T-helper 17 cell (primary cell): ENCODE measurements at regions not wholly inside any gene's neighbourhood (a gene's known extent, or its start where the extent isn't known, plus 50 kb on each side); places are given as distances from the start of the nearest gene placed in this dataset.

Source experiments
- ATAC-seq: fragments of 150-1000 bp; cut with Tn5 transposase; 2 replicates; pipeline ENCODE4 v1.10.0; 2021; ENCODE audit warnings: mild to moderate bottlenecking, moderate library complexity
- DNase-seq, 3 donors: peaks; one replicate each; pipeline versions ENCODE4 v3.0.0 to v3.0.0-alpha.2; 2020 to 2021
- H3K9me3 ChIP-seq: one replicate; pipeline ENCODE4 v1.7.0; 2013; ENCODE audit warnings: low read length, mild to moderate bottlenecking; ENCODE audit not compliant: control insufficient read depth, poor library complexity, severe bottlenecking
- H3K27ac Mint-ChIP-seq: one replicate; pipeline ENCODE4 v1.8.0; 2022; ENCODE audit warnings: mild to moderate bottlenecking, moderate library complexity, mixed read lengths
- H3K27me3 Mint-ChIP-seq: one replicate; pipeline ENCODE4 v1.8.0; 2022; ENCODE audit warnings: mixed read lengths
- H3K36me3 Mint-ChIP-seq: one replicate; pipeline ENCODE4 v1.8.0; 2022; ENCODE audit warnings: low read depth, mixed read lengths
- H3K4me1 Mint-ChIP-seq: one replicate; pipeline ENCODE4 v1.8.0; 2022; ENCODE audit warnings: mild to moderate bottlenecking, mixed read lengths
- H3K4me3 Mint-ChIP-seq: one replicate; pipeline ENCODE4 v1.8.0; 2022; ENCODE audit warnings: mild to moderate bottlenecking, moderate library complexity, mixed read lengths

GRCh38 chr5:9720361-9720760 lies 90.2 kb upstream of the TAS2R1 start:
- Mint-ChIP-seq H3K4me1 (no peaks in the 10 kb centered on the region), H3K4me3 (no peak overlapping the region), H3K27me3 (no peaks in the 10 kb centered on the region), H3K27ac (no peak overlapping the region), H3K36me3 (no peaks in the 10 kb centered on the region)
- ATAC-seq (no peak), DNase-seq (no peak)
- H3K9me3 ChIP-seq = no peaks in the 10 kb centered on the region

DNA sequence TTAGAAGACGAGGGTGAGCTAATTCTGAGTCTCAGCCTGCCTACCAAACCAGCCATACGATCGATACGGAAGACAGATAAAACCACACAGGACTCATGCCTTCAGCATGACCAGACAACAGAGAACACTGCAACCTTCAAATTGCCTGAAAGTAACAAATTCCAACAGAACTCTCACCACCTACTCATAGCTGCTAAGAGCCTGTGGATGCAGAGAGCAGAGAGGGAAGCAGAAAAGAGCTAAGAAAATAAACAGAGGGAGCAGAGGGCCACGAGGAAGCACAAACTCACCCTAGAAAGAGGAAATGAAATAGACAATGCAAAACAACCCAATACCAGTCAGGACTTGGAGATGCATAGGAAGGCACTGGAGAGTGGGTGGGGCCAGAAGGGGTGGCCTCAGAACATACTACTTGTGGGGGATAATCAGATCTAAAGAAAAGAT lies 86.7 kb upstream of the TAS2R1 start:
- Mint-ChIP-seq H3K36me3 (no peaks in the 10 kb centered on the region), H3K4me1 (no peaks in the 10 kb centered on the region), H3K4me3 (no peak overlapping the region), H3K27me3 (no peaks in the 10 kb centered on the region), H3K27ac (no peak overlapping the region)
- no peaks in the 10 kb centered on the region for H3K9me3 ChIP-seq
- ATAC-seq (no peak), DNase-seq (no peak)

GRCh38 chr5:9715891-9716335 lies 85.8 kb upstream of the TAS2R1 start:
- no peaks in the 10 kb centered on the region for H3K9me3 ChIP-seq
- Mint-ChIP-seq H3K27me3 (no peaks in the 10 kb centered on the region), H3K4me1 (peaks cover 2% of the 10 kb centered on the region), H3K27ac (no peak overlapping the region), H3K36me3 (no peaks in the 10 kb centered on the region), H3K4me3 (no peak overlapping the region)
- ATAC-seq (no peak), DNase-seq (no peak)

DNA sequence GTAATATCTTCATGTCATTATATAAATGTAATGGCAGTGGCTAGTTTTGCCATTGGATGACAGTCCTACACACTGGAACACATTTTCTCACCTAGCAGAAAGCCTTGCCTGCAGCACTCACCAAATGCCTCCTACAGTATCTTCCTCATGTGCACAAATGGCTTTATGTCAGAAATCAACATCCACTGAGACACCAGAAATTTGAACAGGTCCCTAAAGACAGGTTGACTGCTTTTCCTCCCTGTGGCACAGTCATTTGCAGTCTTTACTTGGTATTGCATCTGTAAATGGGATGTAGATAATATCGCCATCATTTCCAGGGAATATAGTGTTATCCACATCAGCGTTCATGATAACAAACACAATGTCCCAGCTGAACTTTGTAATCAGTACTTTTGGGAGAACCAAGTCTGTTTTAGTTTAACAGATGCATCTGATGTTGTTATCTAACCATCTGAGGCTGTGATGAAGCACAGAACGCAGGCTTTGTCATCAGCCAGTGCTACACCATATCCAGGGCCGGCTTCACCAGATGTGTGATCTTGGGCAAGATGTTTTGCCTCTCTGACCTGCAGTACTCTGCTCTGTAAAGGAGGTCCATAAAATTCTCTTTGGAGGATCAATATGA lies 83.9 kb upstream of the TAS2R1 start:
- no peak overlapping the region for H3K27ac Mint-ChIP-seq
- ATAC-seq (no peak), DNase-seq (no peak)
- H3K36me3 Mint-ChIP-seq = no peaks in the 10 kb centered on the region
- peaks cover 2% of the 10 kb centered on the region for H3K4me1 Mint-ChIP-seq
- H3K9me3 ChIP-seq = no peaks in the 10 kb centered on the region
- no peak overlapping the region for H3K4me3 Mint-ChIP-seq
- no peaks in the 10 kb centered on the region for H3K27me3 Mint-ChIP-seq

- no peak overlapping the region for H3K4me3 Mint-ChIP-seq
- no peaks in the 10 kb centered on the region for H3K9me3 ChIP-seq
- ATAC-seq (no peak), DNase-seq (no peak)
- no peak overlapping the region for H3K27ac Mint-ChIP-seq
- H3K4me1 Mint-ChIP-seq = peaks cover 2% of the 10 kb centered on the region
- H3K36me3 Mint-ChIP-seq = no peaks in the 10 kb centered on the region
- no peaks in the 10 kb centered on the region for H3K27me3 Mint-ChIP-seq
Measured at GRCh38 chr5:9713356-9713755, 83.2 kb upstream of the TAS2R1 start.

- no peaks in the 10 kb centered on the region for H3K9me3 ChIP-seq
- H3K27ac Mint-ChIP-seq = no peak overlapping the region
Measured at GRCh38 chr5:9712911-9713310, 82.8 kb upstream of the TAS2R1 start.

GRCh38 chr5:9712506-9712905 lies 82.4 kb upstream of the TAS2R1 start:
- ATAC-seq (no peak), DNase-seq (no peak)
- Mint-ChIP-seq H3K36me3 (no peaks in the 10 kb centered on the region), H3K27me3 (no peaks in the 10 kb centered on the region), H3K27ac (no peak overlapping the region), H3K4me3 (no peak overlapping the region), H3K4me1 (peaks cover 2% of the 10 kb centered on the region)
- no peaks in the 10 kb centered on the region for H3K9me3 ChIP-seq

More at GRCh38 chr5:9712911-9713310, 82.8 kb upstream of the TAS2R1 start:
- peaks cover 2% of the 10 kb centered on the region for H3K4me1 Mint-ChIP-seq
- H3K27me3 Mint-ChIP-seq = no peaks in the 10 kb centered on the region
- no peak overlapping the region for H3K4me3 Mint-ChIP-seq
- ATAC-seq (no peak), DNase-seq (no peak)
- no peaks in the 10 kb centered on the region for H3K36me3 Mint-ChIP-seq

GRCh38 chr5:9710069-9710468 lies 79.9 kb upstream of the TAS2R1 start:
- Mint-ChIP-seq H3K27me3 (no peaks in the 10 kb centered on the region), H3K36me3 (no peaks in the 10 kb centered on the region), H3K4me1 (peaks cover 2% of the 10 kb centered on the region), H3K27ac (no peak overlapping the region), H3K4me3 (no peak overlapping the region)
- no peaks in the 10 kb centered on the region for H3K9me3 ChIP-seq
- ATAC-seq (no peak), DNase-seq (no peak)

DNA sequence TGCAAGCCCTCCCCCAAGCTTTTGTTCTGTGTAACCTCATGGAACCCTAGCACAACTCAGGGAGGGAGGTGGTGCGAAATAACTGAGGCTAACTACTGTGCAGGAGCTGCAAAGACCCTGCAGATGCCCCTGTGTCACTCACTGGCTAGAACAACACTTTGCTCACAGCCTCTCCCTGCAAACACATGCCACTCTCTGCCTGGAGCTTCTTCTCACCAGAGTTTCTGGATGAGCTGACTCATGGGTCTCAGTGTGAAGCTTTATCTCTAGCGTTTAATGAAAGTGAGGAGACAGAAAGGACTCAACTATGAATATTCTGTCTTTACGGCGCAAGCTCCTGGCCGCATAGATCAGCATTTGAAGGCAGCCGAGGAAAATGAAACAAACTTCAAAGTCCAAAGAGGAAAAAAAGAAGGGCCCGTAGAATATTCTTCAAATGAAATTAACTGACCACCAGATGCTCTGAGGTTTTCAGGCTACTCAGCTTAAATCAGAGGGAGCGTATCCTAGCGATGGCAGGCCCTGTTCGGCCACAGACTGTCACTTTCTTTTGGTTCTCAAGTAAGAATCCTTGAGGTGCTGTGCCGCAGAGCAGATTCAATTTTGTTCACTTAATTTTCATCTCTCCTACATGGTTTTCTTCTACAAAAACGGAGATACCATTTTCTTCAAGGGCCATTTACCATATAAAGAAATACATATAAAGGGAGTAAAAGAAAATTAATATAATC lies 77.7 kb upstream of the TAS2R1 start:
- H3K9me3 ChIP-seq = no peaks in the 10 kb centered on the region
- H3K36me3 Mint-ChIP-seq = no peaks in the 10 kb centered on the region
- H3K27me3 Mint-ChIP-seq = no peaks in the 10 kb centered on the region
- H3K4me3 Mint-ChIP-seq = no peak overlapping the region
- peaks cover 2% of the 10 kb centered on the region for H3K4me1 Mint-ChIP-seq
- H3K27ac Mint-ChIP-seq = no peak overlapping the region
- DNase-seq (no peak), ATAC-seq (no peak)

GRCh38 chr5:9699681-9700080 lies 69.5 kb upstream of the TAS2R1 start:
- Mint-ChIP-seq H3K4me1 (no peaks in the 10 kb centered on the region), H3K27ac (no peak overlapping the region), H3K4me3 (no peak overlapping the region), H3K36me3 (no peaks in the 10 kb centered on the region), H3K27me3 (no peaks in the 10 kb centered on the region)
- ATAC-seq (no peak), DNase-seq (no peak)
- no peaks in the 10 kb centered on the region for H3K9me3 ChIP-seq

- Mint-ChIP-seq H3K4me3 (no peak overlapping the region), H3K27ac (no peak overlapping the region), H3K27me3 (no peaks in the 10 kb centered on the region), H3K36me3 (no peaks in the 10 kb centered on the region), H3K4me1 (no peaks in the 10 kb centered on the region)
- H3K9me3 ChIP-seq = no peaks in the 10 kb centered on the region
- ATAC-seq (no peak), DNase-seq (no peak)
Measured at GRCh38 chr5:9698841-9699240, 68.7 kb upstream of the TAS2R1 start.

- H3K4me3 Mint-ChIP-seq = no peak overlapping the region
- no peaks in the 10 kb centered on the region for H3K27me3 Mint-ChIP-seq
- H3K27ac Mint-ChIP-seq = no peak overlapping the region
- ATAC-seq (no peak), DNase-seq (no peak)
- no peaks in the 10 kb centered on the region for H3K9me3 ChIP-seq
- H3K36me3 Mint-ChIP-seq = no peaks in the 10 kb centered on the region
- H3K4me1 Mint-ChIP-seq = no peaks in the 10 kb centered on the region
Measured at GRCh38 chr5:9698125-9698826, 68.1 kb upstream of the TAS2R1 start.

DNA sequence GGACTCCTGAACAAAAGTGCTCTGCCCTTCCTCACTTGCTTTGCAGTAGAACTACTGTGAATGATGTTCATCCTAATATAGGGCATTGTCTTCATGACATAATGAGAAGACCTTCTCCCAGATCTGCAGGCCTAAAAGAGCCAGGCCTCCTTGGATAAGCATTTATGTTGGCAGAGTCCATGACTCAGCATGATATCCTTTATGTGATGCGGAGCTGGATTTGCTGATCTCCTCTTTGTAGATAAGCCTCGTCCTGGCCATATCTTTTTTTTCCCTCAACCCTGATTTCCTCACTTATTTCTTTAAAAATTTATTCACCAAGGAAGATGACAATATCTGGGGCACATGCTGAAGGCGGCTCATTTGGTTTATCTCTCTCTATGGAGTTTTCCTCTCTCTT lies 62.4 kb upstream of the TAS2R1 start:
- no peak overlapping the region for H3K4me3 Mint-ChIP-seq
- H3K27ac Mint-ChIP-seq = no peak overlapping the region
- H3K4me1 Mint-ChIP-seq = no peaks in the 10 kb centered on the region
- ATAC-seq (no peak), DNase-seq (no peak)
- no peaks in the 10 kb centered on the region for H3K27me3 Mint-ChIP-seq
- H3K36me3 Mint-ChIP-seq = no peaks in the 10 kb centered on the region
- no peaks in the 10 kb centered on the region for H3K9me3 ChIP-seq
